Mucosa of descending colon (tissue), 3 donors: ENCODE measurements at regions not wholly inside any gene's neighbourhood (a gene's known extent, or its start where the extent isn't known, plus 50 kb on each side); places are given as distances from the start of the nearest gene placed in this dataset.

Experiments
- ATAC-seq: fragments of 200-7000 bp; cut with Tn5 transposase; one replicate; pipeline ENCODE4 v1.9.1; 2020; ENCODE audit warnings: mild to moderate bottlenecking, moderate library complexity
- DNase-seq, 3 donors: peaks; one replicate each; pipeline ENCODE4 v3.0.0-alpha.2; 2020
- H3K36me3 ChIP-seq: fragments of 200-600 bp; one replicate; pipeline ENCODE4 v1.8.0; 2021; ENCODE audit warnings: low read depth, mild to moderate bottlenecking
- H3K4me1 ChIP-seq: fragments of 200-600 bp; one replicate; pipeline ENCODE4 v1.8.0; 2021; ENCODE audit warnings: low read depth, mild to moderate bottlenecking
- H3K4me3 ChIP-seq: fragments of 200-600 bp; one replicate; pipeline ENCODE4 v1.8.0; 2021; ENCODE audit warnings: mild to moderate bottlenecking
- H3K9me3 ChIP-seq: fragments of 200-600 bp; one replicate; pipeline ENCODE4 v1.8.0; 2021; ENCODE audit warnings: mild to moderate bottlenecking
- intact Hi-C, 2 donors: fragments of 100-400 bp; cut with DNase I in 1 of 2; cut with micrococcal nuclease in 1 of 2; formaldehyde crosslinking; loops; one replicate each; pipeline versions ENCODE4 v1.11.0 to v1.11.1; 2022; cut with DNase I, micrococcal nuclease
- TF ChIP-seq, protein P1 (sequence below): fragments of 200-600 bp; IDR thresholded peaks from one replicate; pipeline ENCODE4 v1.8.0; 2022; ENCODE audit warnings: antibody characterized with exemption, mild to moderate bottlenecking
- donor health status: DM: no; HTN: no; CAD: no; lungs with moderate emphysema.
- donor health status: DM: no; HTN: no; CAD: no.
- donor health status: DM: no; HTN: yes; CAD: no.

DNA sequence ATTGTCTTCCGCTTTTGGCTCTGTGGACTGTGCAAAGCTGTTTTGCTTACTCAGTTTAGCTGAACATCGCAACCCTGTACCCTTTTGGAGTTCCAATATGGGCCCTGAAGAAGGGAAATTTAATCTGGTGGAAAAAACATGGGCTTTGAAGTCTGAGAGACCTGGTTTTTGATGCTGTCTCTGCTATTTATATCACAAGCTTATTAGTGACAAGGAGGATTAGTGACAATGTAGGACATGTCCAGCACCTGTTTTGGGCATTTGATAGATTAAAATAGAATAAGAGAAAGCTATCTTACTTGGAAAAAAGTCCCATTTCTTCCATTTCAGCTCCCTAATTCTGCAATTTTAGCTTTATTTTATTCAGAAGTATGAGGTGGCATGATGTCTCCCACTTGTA is 417.3 kb downstream of the SPRY1 start:
- no peak overlapping the region for H3K4me3 ChIP-seq
- H3K4me1 ChIP-seq, result no peaks in the 10 kb centered on the region
- H3K36me3 ChIP-seq, result no peaks in the 10 kb centered on the region
- DNase-seq, result no peak
- no peaks in the 10 kb centered on the region for H3K9me3 ChIP-seq
- intact Hi-C loops, result no loop called here
- TF ChIP-seq, protein P1, sequence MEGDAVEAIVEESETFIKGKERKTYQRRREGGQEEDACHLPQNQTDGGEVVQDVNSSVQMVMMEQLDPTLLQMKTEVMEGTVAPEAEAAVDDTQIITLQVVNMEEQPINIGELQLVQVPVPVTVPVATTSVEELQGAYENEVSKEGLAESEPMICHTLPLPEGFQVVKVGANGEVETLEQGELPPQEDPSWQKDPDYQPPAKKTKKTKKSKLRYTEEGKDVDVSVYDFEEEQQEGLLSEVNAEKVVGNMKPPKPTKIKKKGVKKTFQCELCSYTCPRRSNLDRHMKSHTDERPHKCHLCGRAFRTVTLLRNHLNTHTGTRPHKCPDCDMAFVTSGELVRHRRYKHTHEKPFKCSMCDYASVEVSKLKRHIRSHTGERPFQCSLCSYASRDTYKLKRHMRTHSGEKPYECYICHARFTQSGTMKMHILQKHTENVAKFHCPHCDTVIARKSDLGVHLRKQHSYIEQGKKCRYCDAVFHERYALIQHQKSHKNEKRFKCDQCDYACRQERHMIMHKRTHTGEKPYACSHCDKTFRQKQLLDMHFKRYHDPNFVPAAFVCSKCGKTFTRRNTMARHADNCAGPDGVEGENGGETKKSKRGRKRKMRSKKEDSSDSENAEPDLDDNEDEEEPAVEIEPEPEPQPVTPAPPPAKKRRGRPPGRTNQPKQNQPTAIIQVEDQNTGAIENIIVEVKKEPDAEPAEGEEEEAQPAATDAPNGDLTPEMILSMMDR, result no peak
- ATAC-seq, result no peak

DNA sequence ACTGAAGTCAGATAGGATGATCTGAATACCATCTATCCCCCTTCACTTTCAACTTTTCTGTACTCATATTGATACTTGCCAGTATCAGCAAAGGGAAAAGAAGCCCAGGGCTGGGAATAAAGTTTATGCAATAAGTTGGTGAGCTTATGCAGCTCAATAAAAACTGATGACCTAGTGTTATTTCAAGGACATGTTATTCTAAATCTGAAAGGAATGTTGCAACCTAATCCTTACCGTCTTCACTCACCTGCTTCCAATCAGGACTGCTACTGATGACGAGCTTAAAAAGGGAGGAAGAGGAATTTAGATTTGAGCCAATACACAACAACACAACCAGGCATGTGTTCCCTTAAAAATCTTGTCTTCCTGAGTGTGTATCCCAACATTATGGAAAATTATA is 419.9 kb downstream of the SPRY1 start:
- no peaks in the 10 kb centered on the region for H3K4me1 ChIP-seq
- ATAC-seq, result no peak
- H3K4me3 ChIP-seq, result no peak overlapping the region
- no peaks in the 10 kb centered on the region for H3K9me3 ChIP-seq
- TF ChIP-seq, protein P1, result no peak
- intact Hi-C loops, result no loop called here
- no peaks in the 10 kb centered on the region for H3K36me3 ChIP-seq
- DNase-seq, result no peak

DNA sequence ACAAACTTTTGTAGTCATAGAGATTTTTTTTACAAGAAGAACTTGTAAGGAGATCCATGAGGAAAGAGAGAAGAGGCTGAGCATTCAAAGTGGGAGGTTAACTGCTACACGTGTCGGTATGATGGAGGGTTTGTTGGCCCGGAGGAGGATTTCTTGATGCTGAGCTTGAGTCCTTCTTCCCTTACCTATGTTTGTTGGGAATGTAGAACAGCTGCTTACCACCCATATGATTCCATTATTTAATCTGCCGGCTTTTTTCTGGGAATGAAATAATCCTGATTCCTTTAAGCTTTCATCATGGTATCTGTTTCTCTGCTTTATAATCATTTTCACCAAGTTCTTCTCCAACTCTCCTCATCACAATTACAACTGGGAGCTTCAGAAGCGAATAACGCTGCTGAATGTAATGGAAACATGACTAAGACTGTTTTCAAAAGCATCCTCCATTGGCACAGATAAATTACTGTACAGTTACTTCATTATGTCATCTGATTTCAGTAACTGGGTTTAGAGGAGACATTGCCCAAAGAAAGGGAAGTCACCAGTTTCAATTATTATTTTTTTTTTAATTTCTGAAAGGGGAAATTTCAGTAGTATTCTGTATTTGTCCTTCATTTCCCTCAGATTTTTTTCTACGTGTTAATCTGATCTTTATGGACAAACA is 420.6 kb downstream of the SPRY1 start:
- no peaks in the 10 kb centered on the region for H3K36me3 ChIP-seq
- DNase-seq (no peak), ATAC-seq (no peak)
- no peak overlapping the region for H3K4me3 ChIP-seq
- no peaks in the 10 kb centered on the region for H3K9me3 ChIP-seq
- H3K4me1 ChIP-seq, result no peaks in the 10 kb centered on the region
- intact Hi-C loops, result no loop called here
- TF ChIP-seq, protein P1, result no peak

DNA sequence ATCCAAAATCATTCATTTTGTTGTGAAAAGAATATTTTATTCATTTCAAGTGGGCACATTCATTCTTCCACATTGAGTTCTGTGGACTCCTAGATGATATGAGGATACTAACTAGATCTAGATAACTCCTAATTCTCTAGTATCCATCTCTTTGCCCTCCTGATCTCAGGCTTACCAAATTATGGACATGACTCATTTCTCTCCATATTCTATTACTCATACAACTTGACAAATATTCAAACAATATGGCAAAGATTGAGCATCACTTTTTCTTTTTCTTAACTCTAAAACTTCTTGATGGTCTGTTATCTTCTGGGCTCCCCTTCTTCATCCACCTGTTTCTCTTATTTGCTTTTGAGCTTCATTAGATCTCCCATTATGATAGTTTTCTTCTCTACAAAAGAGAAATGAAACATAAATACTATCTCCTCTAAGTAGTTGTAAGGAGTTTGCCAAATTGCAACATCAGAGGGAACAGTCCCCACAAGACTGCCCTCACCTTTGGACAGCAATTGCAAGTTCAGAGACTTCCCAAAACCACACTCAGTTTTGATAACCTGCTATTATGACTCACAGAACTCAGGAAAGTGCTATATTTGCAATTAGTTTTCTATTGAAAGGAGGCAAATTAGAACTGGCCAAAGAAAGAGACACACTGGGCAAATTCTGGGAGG is 422.9 kb downstream of the SPRY1 start:
- Histone ChIP-seq H3K36me3 (no peaks in the 10 kb centered on the region), H3K4me1 (no peaks in the 10 kb centered on the region), H3K9me3 (no peaks in the 10 kb centered on the region), H3K4me3 (no peak overlapping the region)
- TF ChIP-seq, protein P1, result no peak
- DNase-seq, result no peak
- ATAC-seq, result no peak
- intact Hi-C loops, result no loop called here

DNA sequence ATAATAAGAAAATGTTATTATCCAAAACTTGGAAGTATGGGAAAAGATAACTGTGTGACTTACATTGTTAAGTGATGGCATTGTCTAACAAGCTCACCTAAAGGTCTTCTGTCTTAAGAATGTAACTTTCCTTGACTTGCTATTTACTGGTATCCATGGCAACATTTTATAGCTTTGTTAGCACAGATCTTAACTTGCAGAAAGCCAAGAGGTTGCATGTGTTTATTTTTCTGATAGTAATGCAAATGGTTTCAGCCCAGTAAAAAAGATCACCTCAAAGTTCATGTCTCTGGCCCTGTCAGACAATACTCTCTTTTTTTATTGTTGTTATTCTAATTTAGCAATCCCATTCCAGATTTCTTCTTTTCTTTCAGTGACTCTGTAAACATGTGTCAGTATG is 425.3 kb downstream of the SPRY1 start:
- no peak overlapping the region for H3K4me3 ChIP-seq
- DNase-seq (no peak), ATAC-seq (no peak)

More for the DNA sequence above, 425.3 kb downstream of the SPRY1 start:
- TF ChIP-seq, protein P1, result no peak
- H3K4me1 ChIP-seq, result no peaks in the 10 kb centered on the region
- intact Hi-C loops, result no loop called here
- no peaks in the 10 kb centered on the region for H3K9me3 ChIP-seq
- no peaks in the 10 kb centered on the region for H3K36me3 ChIP-seq
